ENCODE measurements at regions not wholly inside any gene's neighbourhood (a gene's known extent, or its start where the extent isn't known, plus 50 kb on each side); places are given as distances from the start of the nearest gene placed in this dataset.

DNA sequence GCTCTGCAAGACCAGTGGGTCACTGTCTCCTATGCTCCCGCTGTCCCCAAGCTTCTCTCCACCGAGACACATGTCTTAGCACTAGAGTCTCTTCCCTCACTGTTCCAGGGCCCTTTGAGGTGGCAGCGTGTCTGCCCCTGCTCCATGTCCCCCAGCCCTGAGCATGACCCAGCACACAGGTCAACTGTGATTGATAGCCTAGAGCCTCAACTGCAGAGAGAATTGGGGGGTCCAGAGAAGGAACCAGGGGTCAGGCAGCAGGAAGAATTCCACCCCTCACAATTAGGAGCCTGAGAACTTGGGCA is 54.6 kb upstream of the ODC1 start:
- Histone ChIP-seq H4K20me1 (ENCODE audit: control insufficient read depth, insufficient read depth, low read depth, low read length) (no peaks in the 10 kb centered on the region), H3K27ac (ENCODE audit: low read depth, low read length) (no peak overlapping the region), H3K4me3 (ENCODE audit: low read length) (no peak overlapping the region), H3K4me1 (ENCODE audit: control insufficient read depth, low read length) (no peaks in the 10 kb centered on the region), H3K36me3 (ENCODE audit: control insufficient read depth, low read length) (no peaks in the 10 kb centered on the region), H3K79me2 (ENCODE audit: control insufficient read depth, low read length) (no peaks in the 10 kb centered on the region), H3K27me3 (ENCODE audit: control insufficient read depth, low read length) (0 out of 2 replicates have a peak, but pooled peaks cover 7% of the 10 kb centered on the region), H3F3A (ENCODE audit: control insufficient read depth, insufficient read depth) (no peaks in the 10 kb centered on the region), H3K9me3 (ENCODE audit: control insufficient read depth, insufficient read depth, low read length) (no peaks in the 10 kb centered on the region), H3K9me2 (replicated peaks; ENCODE audit: control insufficient read depth, low read length) (no peaks in the 10 kb centered on the region), H3K4me2 (ENCODE audit: low read length) (no peak overlapping the region)
- TF ChIP-seq, protein P1, sequence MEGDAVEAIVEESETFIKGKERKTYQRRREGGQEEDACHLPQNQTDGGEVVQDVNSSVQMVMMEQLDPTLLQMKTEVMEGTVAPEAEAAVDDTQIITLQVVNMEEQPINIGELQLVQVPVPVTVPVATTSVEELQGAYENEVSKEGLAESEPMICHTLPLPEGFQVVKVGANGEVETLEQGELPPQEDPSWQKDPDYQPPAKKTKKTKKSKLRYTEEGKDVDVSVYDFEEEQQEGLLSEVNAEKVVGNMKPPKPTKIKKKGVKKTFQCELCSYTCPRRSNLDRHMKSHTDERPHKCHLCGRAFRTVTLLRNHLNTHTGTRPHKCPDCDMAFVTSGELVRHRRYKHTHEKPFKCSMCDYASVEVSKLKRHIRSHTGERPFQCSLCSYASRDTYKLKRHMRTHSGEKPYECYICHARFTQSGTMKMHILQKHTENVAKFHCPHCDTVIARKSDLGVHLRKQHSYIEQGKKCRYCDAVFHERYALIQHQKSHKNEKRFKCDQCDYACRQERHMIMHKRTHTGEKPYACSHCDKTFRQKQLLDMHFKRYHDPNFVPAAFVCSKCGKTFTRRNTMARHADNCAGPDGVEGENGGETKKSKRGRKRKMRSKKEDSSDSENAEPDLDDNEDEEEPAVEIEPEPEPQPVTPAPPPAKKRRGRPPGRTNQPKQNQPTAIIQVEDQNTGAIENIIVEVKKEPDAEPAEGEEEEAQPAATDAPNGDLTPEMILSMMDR (IDR thresholded peaks at IDR 0.05; ENCODE audit: low read depth, low read length, poor library complexity, severe bottlenecking): no peak
- TF ChIP-seq EZH2phosphoT487 (IDR thresholded peaks at IDR 0.05; ENCODE audit: borderline replicate concordance, low read length): no peak

DNA sequence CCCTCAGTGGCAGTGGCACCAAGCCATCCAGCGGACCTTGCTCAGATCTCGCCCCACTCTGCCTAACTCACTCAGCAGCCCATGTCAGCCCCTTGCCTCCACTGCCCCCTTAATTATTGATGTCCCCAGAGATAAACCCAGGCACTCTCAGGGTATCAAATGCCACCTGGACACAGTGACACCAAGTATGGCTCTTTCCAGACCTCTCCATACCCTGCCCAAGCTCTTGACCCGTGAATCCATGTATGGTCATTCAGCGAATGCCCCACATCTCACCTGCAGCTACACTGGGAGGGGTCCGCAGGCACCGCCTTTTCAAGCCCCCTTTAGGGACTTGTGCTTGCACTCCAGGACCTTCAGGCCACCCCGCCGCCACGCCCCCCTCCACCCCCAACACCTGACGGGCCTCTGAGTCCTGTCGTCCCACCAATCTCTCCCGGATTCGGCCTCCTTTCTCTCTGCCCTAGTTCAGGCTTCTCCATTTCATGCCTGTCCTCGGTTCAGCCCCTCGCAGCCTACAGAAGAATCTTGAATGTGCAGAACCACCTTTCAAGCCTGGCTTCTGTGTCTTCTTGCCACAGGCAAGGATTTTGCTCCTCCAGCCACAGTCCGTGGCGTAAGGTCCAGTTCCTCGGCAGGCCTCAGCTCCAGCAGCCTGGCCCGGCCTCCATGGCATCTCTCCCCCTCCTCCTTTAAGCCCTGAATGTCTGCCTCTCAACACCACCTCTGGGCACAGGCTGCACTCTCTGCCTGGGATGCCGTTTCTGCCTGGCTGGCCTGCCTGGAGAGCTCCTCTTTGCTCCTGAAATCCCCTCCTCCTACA is 54.1 kb upstream of the ODC1 start:
- Histone ChIP-seq H3K36me3 (ENCODE audit: control insufficient read depth, low read length) (no peaks in the 10 kb centered on the region), H3K27me3 (ENCODE audit: control insufficient read depth, low read length) (0 out of 2 replicates have a peak, but pooled peaks cover 7% of the 10 kb centered on the region), H3K9me3 (ENCODE audit: control insufficient read depth, insufficient read depth, low read length) (no peaks in the 10 kb centered on the region), H3K4me2 (ENCODE audit: low read length) (no peak overlapping the region), H3K9me2 (replicated peaks; ENCODE audit: control insufficient read depth, low read length) (no peaks in the 10 kb centered on the region), H3K4me1 (ENCODE audit: control insufficient read depth, low read length) (no peaks in the 10 kb centered on the region), H3K4me3 (ENCODE audit: low read length) (no peak overlapping the region), H4K20me1 (ENCODE audit: control insufficient read depth, insufficient read depth, low read depth, low read length) (no peaks in the 10 kb centered on the region), H3K79me2 (ENCODE audit: control insufficient read depth, low read length) (no peaks in the 10 kb centered on the region), H3K27ac (ENCODE audit: low read depth, low read length) (no peak overlapping the region), H3F3A (ENCODE audit: control insufficient read depth, insufficient read depth) (no peaks in the 10 kb centered on the region)
- TF ChIP-seq, protein P1 (IDR thresholded peaks at IDR 0.05; ENCODE audit: low read depth, low read length, poor library complexity, severe bottlenecking): no peak
- no peak for TF ChIP-seq EZH2phosphoT487 (IDR thresholded peaks at IDR 0.05; ENCODE audit: borderline replicate concordance, low read length)

DNA sequence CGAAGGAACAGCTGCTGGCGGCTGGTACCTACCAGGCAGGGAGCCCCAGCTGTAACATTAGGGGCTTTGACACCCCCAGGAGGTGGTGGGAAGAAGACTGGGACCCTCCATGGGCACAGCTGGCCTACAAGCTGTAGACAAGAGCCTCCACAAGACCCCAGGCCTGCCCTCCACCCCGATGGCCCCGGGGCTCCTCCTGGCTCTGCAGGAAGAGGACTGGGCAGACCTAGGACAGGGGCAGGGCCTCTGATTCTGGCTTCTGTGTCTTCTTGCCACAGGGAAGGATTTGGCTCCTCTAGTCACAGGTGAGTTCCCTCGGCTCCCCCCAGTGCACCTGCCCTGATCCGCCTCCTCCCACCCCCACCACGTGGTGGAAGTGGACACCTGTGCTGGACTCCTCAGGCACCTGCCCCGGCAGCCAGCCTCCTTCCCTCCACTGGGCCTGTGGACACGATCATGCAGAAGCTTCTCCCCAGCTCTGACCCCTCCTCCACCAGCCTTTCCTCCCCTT is 53.4 kb upstream of the ODC1 start:
- Histone ChIP-seq H3K79me2 (ENCODE audit: control insufficient read depth, low read length) (no peaks in the 10 kb centered on the region), H3K9me3 (ENCODE audit: control insufficient read depth, insufficient read depth, low read length) (no peaks in the 10 kb centered on the region), H3K4me2 (ENCODE audit: low read length) (no peak overlapping the region), H3K4me1 (ENCODE audit: control insufficient read depth, low read length) (no peaks in the 10 kb centered on the region), H4K20me1 (ENCODE audit: control insufficient read depth, insufficient read depth, low read depth, low read length) (no peaks in the 10 kb centered on the region), H3K27me3 (ENCODE audit: control insufficient read depth, low read length) (0 out of 2 replicates have a peak, but pooled peaks cover 7% of the 10 kb centered on the region), H3K4me3 (ENCODE audit: low read length) (no peak overlapping the region), H3F3A (ENCODE audit: control insufficient read depth, insufficient read depth) (no peaks in the 10 kb centered on the region), H3K9me2 (replicated peaks; ENCODE audit: control insufficient read depth, low read length) (no peaks in the 10 kb centered on the region), H3K36me3 (ENCODE audit: control insufficient read depth, low read length) (no peaks in the 10 kb centered on the region), H3K27ac (ENCODE audit: low read depth, low read length) (no peak overlapping the region)
- TF ChIP-seq, protein P1 (IDR thresholded peaks at IDR 0.05; ENCODE audit: low read depth, low read length, poor library complexity, severe bottlenecking): no peak
- no peak for TF ChIP-seq EZH2phosphoT487 (IDR thresholded peaks at IDR 0.05; ENCODE audit: borderline replicate concordance, low read length)

Measured in DOHH2 (cell line).